K562 (cell line): ENCODE measurements at regions not wholly inside any gene's neighbourhood (a gene's known extent, or its start where the extent isn't known, plus 50 kb on each side); places are given as distances from the start of the nearest gene placed in this dataset.
A peak's percentile ranks its signal among the peaks of the same experiment; 100 is the strongest.

ENCODE experiments used
- COPS2 ChIP-seq: fragments of 450-650 bp; conservative IDR thresholded peaks from 2 replicates; pipeline ENCODE4 v1.6.1; 2016; ENCODE audit warnings: mild to moderate bottlenecking, moderate library complexity
- DPF2 ChIP-seq: fragments of 450-650 bp; IDR thresholded peaks from 2 replicates; pipeline ENCODE4 v1.6.1; 2016
- GATAD2B ChIP-seq: fragments of 450-650 bp; IDR thresholded peaks from 2 replicates; pipeline ENCODE4 v1.6.1; 2017; ENCODE audit warnings: mild to moderate bottlenecking, borderline replicate concordance
- HCFC1 ChIP-seq: IDR thresholded peaks from 2 replicates; pipeline ENCODE4 v1.6.1; 2012; ENCODE audit warnings: low read depth, low read length, improper control_type of control experiment
- JUNB ChIP-seq: fragments of 450-650 bp; formaldehyde crosslinking; conservative IDR thresholded peaks from 2 replicates; pipeline ENCODE4 v1.4.0; 2020; ENCODE audit warnings: mild to moderate bottlenecking
- MTA2 ChIP-seq: fragments of 450-650 bp; IDR thresholded peaks from 2 replicates; pipeline ENCODE4 v1.6.1; 2016; ENCODE audit warnings: low read depth
- NCOA2 ChIP-seq, 2 experiments: fragments of 450-650 bp; IDR thresholded peaks; 2 replicates each; pipeline ENCODE4 v1.6.1; 2018; ENCODE audit warnings: mild to moderate bottlenecking in 2 of 2, moderate library complexity in 1 of 2; ENCODE audit not compliant: partially characterized antibody in 2 of 2
- NFE2 ChIP-seq: IDR thresholded peaks from 2 replicates; pipeline ENCODE4 v1.6.1; 2014; ENCODE audit warnings: antibody characterized with exemption, low read depth
- NUFIP1 ChIP-seq: fragments of 450-650 bp; IDR thresholded peaks from 2 replicates; pipeline ENCODE4 v1.6.1; 2018; ENCODE audit not compliant: partially characterized antibody
- SMARCE1 ChIP-seq: fragments of 450-650 bp; IDR thresholded peaks from 2 replicates; pipeline ENCODE4 v1.7.1; 2016; ENCODE audit warnings: mild to moderate bottlenecking
- TAL1 ChIP-seq: fragments of 450-650 bp; IDR thresholded peaks from 2 replicates; pipeline ENCODE4 v1.6.1; 2016; ENCODE audit warnings: mild to moderate bottlenecking
- TCF3 ChIP-seq: sonication (generic); formaldehyde crosslinking; IDR thresholded peaks from 2 replicates; pipeline ENCODE4 v1.4.0; 2020; ENCODE audit warnings: mild to moderate bottlenecking, missing genetic modification reagents
- TCFL5 ChIP-seq: fragments of 250-450 bp; sonication (Bioruptor Pico); conservative IDR thresholded peaks from 2 replicates; pipeline ENCODE4 v1.6.1; 2021; ENCODE audit warnings: mild to moderate bottlenecking, moderate library complexity, matching md5 sums
- TFAM ChIP-seq: fragments of 250-450 bp; sonication (Bioruptor Pico); conservative IDR thresholded peaks from 2 replicates; pipeline ENCODE4 v1.5.0; 2021; ENCODE audit warnings: mild to moderate bottlenecking, moderate library complexity
- ZNF778 ChIP-seq: fragments of 450-650 bp; formaldehyde crosslinking; IDR thresholded peaks from 2 replicates; pipeline ENCODE4 v1.4.0; 2020; ENCODE audit warnings: mild to moderate bottlenecking, moderate library complexity
- TF ChIP-seq, protein P1 (sequence below): fragments of 250-450 bp; sonication (Bioruptor Pico); IDR thresholded peaks from 2 replicates; pipeline ENCODE4 v1.8.0; 2022; ENCODE audit warnings: moderate library complexity, mild to moderate bottlenecking, inconsistent platforms
- TF ChIP-seq, protein P2 (sequence below), 2 experiments: fragments of 450-650 bp; formaldehyde crosslinking in 1 of 2; IDR thresholded peaks; 2 replicates each; pipeline versions ENCODE4 v1.4.0 to v1.6.1; 2014 to 2020; ENCODE audit warnings: mild to moderate bottlenecking in 2 of 2, borderline replicate concordance in 1 of 2, low read depth in 1 of 2
- TF ChIP-seq, protein P3 (sequence below): sonication (generic); formaldehyde crosslinking; IDR thresholded peaks from 2 replicates; pipeline ENCODE4 v1.9.0; 2022; ENCODE audit warnings: mild to moderate bottlenecking, missing genetic modification reagents
- TF ChIP-seq, protein P4 (sequence below), 2 experiments: fragments of 150-350 bp in 1 of 2; IDR thresholded peaks; 2 replicates each; pipeline ENCODE4 v1.6.1; 2012 to 2016; ENCODE audit warnings: low read depth in 2 of 2, low read length in 2 of 2, mild to moderate bottlenecking in 1 of 2, moderate library complexity in 1 of 2

DNA sequence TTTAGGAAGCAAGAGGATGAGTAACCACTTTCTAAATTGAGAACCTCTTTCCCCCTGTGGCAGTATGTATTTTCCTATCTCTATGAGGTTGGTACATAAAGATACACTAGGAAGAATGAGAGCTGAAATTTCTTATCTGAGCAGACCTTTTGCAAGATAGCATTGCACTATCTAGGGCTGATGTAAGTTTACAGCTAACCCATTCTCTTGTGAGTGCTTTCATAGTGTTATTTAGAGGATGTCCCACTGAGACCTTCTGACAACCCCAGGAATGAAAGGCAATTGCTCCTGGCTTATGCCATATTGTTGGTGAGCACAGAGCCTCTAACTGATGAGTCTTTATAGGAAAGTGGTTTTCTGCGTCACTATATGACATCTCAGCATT, 1209.3 kb upstream of the CDH6 start (continued):
- TF ChIP-seq JUNB (CRISPR knock-in tag) (no peak), NUFIP1 (no peak), MTA2 (peak; percentile 40), TFAM (CRISPR knock-in tag) (no peak), ZNF778 (CRISPR knock-in tag) (no peak), COPS2 (no peak), NCOA2 (IDR thresholded peaks at IDR 0.05; ENCODE audit: partially characterized antibody in 2 of 2) (peak in 1 of 2 experiments; percentile 27), GATAD2B (0 out of 2 replicates have a peak, but pooled peaks have one; percentile 16), DPF2 (peak; percentile 77), NFE2 (0 out of 2 replicates have a peak, but pooled peaks have one; percentile 10), TCF3 (CRISPR knock-in tag) (peak; percentile 69), TCFL5 (CRISPR knock-in tag) (no peak), SMARCE1 (peak; percentile 55; the same call in 1 of the 2 replicates), TAL1 (peak; percentile 69), HCFC1 (no peak)
- TF ChIP-seq, protein P1, sequence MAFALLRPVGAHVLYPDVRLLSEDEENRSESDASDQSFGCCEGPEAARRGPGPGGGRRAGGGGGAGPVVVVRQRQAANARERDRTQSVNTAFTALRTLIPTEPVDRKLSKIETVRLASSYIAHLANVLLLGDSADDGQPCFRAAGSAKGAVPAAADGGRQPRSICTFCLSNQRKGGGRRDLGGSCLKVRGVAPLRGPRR (CRISPR knock-in tag), result no peak
- TF ChIP-seq, protein P2, sequence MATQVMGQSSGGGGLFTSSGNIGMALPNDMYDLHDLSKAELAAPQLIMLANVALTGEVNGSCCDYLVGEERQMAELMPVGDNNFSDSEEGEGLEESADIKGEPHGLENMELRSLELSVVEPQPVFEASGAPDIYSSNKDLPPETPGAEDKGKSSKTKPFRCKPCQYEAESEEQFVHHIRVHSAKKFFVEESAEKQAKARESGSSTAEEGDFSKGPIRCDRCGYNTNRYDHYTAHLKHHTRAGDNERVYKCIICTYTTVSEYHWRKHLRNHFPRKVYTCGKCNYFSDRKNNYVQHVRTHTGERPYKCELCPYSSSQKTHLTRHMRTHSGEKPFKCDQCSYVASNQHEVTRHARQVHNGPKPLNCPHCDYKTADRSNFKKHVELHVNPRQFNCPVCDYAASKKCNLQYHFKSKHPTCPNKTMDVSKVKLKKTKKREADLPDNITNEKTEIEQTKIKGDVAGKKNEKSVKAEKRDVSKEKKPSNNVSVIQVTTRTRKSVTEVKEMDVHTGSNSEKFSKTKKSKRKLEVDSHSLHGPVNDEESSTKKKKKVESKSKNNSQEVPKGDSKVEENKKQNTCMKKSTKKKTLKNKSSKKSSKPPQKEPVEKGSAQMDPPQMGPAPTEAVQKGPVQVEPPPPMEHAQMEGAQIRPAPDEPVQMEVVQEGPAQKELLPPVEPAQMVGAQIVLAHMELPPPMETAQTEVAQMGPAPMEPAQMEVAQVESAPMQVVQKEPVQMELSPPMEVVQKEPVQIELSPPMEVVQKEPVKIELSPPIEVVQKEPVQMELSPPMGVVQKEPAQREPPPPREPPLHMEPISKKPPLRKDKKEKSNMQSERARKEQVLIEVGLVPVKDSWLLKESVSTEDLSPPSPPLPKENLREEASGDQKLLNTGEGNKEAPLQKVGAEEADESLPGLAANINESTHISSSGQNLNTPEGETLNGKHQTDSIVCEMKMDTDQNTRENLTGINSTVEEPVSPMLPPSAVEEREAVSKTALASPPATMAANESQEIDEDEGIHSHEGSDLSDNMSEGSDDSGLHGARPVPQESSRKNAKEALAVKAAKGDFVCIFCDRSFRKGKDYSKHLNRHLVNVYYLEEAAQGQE (IDR thresholded peaks at IDR 0.05; ENCODE audit: borderline replicate concordance), result no peak; the same call in 1 of the 2 replicates
- TF ChIP-seq, protein P2 (CRISPR knock-in tag; IDR thresholded peaks at IDR 0.05; ENCODE audit: low read depth), result no peak
- TF ChIP-seq, protein P3, sequence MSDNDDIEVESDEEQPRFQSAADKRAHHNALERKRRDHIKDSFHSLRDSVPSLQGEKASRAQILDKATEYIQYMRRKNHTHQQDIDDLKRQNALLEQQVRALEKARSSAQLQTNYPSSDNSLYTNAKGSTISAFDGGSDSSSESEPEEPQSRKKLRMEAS (CRISPR knock-in tag), result no peak
- TF ChIP-seq, protein P4, sequence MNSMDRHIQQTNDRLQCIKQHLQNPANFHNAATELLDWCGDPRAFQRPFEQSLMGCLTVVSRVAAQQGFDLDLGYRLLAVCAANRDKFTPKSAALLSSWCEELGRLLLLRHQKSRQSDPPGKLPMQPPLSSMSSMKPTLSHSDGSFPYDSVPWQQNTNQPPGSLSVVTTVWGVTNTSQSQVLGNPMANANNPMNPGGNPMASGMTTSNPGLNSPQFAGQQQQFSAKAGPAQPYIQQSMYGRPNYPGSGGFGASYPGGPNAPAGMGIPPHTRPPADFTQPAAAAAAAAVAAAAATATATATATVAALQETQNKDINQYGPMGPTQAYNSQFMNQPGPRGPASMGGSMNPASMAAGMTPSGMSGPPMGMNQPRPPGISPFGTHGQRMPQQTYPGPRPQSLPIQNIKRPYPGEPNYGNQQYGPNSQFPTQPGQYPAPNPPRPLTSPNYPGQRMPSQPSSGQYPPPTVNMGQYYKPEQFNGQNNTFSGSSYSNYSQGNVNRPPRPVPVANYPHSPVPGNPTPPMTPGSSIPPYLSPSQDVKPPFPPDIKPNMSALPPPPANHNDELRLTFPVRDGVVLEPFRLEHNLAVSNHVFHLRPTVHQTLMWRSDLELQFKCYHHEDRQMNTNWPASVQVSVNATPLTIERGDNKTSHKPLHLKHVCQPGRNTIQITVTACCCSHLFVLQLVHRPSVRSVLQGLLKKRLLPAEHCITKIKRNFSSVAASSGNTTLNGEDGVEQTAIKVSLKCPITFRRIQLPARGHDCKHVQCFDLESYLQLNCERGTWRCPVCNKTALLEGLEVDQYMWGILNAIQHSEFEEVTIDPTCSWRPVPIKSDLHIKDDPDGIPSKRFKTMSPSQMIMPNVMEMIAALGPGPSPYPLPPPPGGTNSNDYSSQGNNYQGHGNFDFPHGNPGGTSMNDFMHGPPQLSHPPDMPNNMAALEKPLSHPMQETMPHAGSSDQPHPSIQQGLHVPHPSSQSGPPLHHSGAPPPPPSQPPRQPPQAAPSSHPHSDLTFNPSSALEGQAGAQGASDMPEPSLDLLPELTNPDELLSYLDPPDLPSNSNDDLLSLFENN (IDR thresholded peaks at IDR 0.05; ENCODE audit: low read depth in 2 of 2, low read length in 2 of 2), result no peak
